HG02610 (cell line): ENCODE measurements at regions not wholly inside any gene's neighbourhood (a gene's known extent, or its start where the extent isn't known, plus 50 kb on each side); places are given as distances from the start of the nearest gene placed in this dataset.

Experiments used
- ATAC-seq: cut with Tn5 transposase; IDR thresholded peaks from one replicate; pipeline ENCODE4 v1.9.1; 2021; ENCODE audit warnings: mild to moderate bottlenecking, moderate library complexity; ENCODE audit not compliant: unreplicated experiment

GRCh38 chr5:109476292-109476691, 66.5 kb upstream of the PJA2 start:
- ATAC-seq = no peak

GRCh38 chr5:109469896-109470662, 60.3 kb upstream of the PJA2 start:
- no peak for ATAC-seq

- ATAC-seq = peak; percentile 95
These were observed 59.1 kb upstream of the PJA2 start for GRCh38 chr5:109468737-109469420.

- no peak for ATAC-seq
These were observed 58.5 kb upstream of the PJA2 start for GRCh38 chr5:109468288-109468676.

- no peak for ATAC-seq
These were observed 57.3 kb upstream of the PJA2 start for GRCh38 chr5:109467058-109467457.
